NCI-H446 (cell line): ENCODE measurements at regions not wholly inside any gene's neighbourhood (a gene's known extent, or its start where the extent isn't known, plus 50 kb on each side); places are given as distances from the start of the nearest gene placed in this dataset.
"Not testable (repeated sequence)": the region's sequence is repeated elsewhere in the genome, so short reads cannot be mapped to it uniquely, and the experiment has no call there.

Experiments used
- DNase-seq, 2 experiments: peaks; one replicate each; lab custom pipeline; 2025; lab: John Stamatoyannopoulos, UW

GRCh38 chr5:96133341-96134079 is 171.9 kb upstream of the ELL2 start:
- DNase-seq, result no peak

GRCh38 chr5:96129276-96129675 is 167.6 kb upstream of the ELL2 start:
- no peak for DNase-seq

GRCh38 chr5:96128204-96128864 is 166.7 kb upstream of the ELL2 start:
- DNase-seq, result no peak

- DNase-seq, result no peak
Observed at GRCh38 chr5:96127538-96127937, 165.9 kb upstream of the ELL2 start.

GRCh38 chr5:96125231-96125891 is 163.7 kb upstream of the ELL2 start:
- peak in 1 of 2 experiments; percentile 4 for DNase-seq

- DNase-seq, result no peak
Observed at GRCh38 chr5:96124589-96124988, 162.9 kb upstream of the ELL2 start.

- DNase-seq, result no peak
Observed at GRCh38 chr5:96123418-96123817, 161.8 kb upstream of the ELL2 start.

- no peak for DNase-seq
Observed at GRCh38 chr5:96121364-96121763, 159.7 kb upstream of the ELL2 start.

- DNase-seq, result no peak
Observed at GRCh38 chr5:96120120-96120519, 158.5 kb upstream of the ELL2 start.

- DNase-seq, result no peak
Observed at GRCh38 chr5:96117771-96118651, 156.4 kb upstream of the ELL2 start.

- DNase-seq, result no peak
Observed at GRCh38 chr5:96115147-96115807, 153.6 kb upstream of the ELL2 start.

- no peak for DNase-seq
Observed at GRCh38 chr5:96114736-96115135, 153.1 kb upstream of the ELL2 start.

GRCh38 chr5:96113170-96113939 is 151.7 kb upstream of the ELL2 start:
- DNase-seq, result peak in 1 of 2 experiments; percentile 27

GRCh38 chr5:96112703-96113102 is 151.1 kb upstream of the ELL2 start:
- DNase-seq, result no peak

- DNase-seq, result no peak
Observed at GRCh38 chr5:96112123-96112670, 150.5 kb upstream of the ELL2 start.

- no peak for DNase-seq
Observed at GRCh38 chr5:96111080-96111756, 149.6 kb upstream of the ELL2 start.

- no peak for DNase-seq
Observed at GRCh38 chr5:96110300-96110699, 148.6 kb upstream of the ELL2 start.

- not testable (repeated sequence) for DNase-seq
Observed at GRCh38 chr5:96108629-96109028, 147.0 kb upstream of the ELL2 start.

GRCh38 chr5:96103829-96104228 is 142.2 kb upstream of the ELL2 start:
- not testable (repeated sequence) for DNase-seq
